AG08395 (cell line): ENCODE measurements at regions not wholly inside any gene's neighbourhood (a gene's known extent, or its start where the extent isn't known, plus 50 kb on each side); places are given as distances from the start of the nearest gene placed in this dataset.
"Not testable (repeated sequence)": the region's sequence is repeated elsewhere in the genome, so short reads cannot be mapped to it uniquely, and the experiment has no call there.

Experiments used
- DNase-seq: peaks from one replicate; pipeline ENCODE4 v3.0.0; 2012; ENCODE audit warnings: mixed read lengths, low spot score

DNA sequence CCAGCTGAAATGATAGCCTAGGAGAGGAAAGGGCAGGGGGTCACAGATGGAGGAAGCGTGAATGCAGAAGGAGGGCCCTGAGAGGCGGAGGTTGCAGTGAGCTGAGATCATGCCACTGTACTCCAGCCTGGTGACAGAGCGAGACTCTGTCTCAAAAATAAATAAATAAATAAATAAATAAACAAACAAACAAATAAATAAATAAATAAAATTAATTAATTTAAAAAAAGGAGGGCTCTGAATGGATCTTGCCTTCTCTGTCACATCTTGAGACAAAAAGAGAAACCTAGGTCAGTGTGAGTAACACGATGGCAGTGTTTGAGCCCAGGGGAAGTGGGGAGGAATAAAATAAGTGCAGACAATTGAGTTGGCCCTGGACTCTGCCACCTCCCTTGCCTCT lies 182.3 kb upstream of the DAAM1 start:
- DNase-seq = not testable (repeated sequence)

DNA sequence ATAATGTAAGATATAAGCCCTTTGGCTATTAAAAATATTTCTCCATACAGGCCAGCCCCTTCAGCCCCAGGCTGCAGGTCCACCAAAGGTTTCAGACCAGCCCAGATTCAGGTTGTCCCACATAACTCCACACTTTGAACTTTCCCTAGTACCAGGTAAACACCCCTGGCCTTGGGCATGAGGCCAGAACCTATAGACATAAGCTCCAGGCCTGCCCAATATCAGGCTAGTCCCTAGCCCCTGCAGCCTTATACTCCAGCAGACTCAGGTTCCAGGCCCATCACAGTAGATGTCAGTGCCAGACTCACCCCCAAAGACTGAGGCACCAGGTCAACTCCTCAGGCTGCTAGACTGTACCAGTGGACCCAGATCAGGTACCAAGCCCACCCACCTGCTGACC lies 178.5 kb upstream of the DAAM1 start:
- DNase-seq = no peak

- no peak for DNase-seq
Observed at GRCh38 chr14:59013672-59014298, 174.7 kb upstream of the DAAM1 start.

GRCh38 chr14:59015482-59015881 lies 173.0 kb upstream of the DAAM1 start:
- no peak for DNase-seq

DNA sequence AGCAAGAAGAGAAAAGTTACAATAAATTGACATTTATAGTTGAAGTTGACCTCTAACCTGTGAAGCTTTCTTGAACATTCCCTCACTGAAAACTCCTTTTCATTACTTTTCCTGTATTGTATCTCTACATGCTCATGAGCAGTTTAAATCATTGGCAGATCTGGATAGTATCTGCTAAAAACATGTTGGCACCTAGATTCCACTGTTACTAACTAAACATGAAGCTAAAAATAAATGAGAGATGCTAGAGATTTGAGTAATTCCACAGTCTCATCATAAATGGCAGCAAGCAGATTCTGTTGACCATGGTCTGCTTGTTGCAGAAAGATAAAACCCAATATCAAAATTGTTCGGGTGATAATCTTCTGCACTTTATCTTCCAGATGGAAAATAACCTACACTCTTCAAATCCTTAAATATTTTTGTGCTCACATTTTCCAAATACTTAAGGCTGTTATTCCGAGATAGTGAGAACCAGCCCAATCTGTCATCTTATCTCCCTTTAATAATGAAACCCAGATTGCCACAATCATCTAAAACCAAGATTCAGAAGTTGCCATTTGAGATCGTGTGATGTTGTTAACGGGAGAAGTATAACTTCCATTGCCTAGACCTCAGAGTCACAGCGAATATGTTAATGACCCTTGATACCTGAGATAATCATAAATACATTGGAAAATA lies 171.0 kb upstream of the DAAM1 start:
- DNase-seq = no peak

DNA sequence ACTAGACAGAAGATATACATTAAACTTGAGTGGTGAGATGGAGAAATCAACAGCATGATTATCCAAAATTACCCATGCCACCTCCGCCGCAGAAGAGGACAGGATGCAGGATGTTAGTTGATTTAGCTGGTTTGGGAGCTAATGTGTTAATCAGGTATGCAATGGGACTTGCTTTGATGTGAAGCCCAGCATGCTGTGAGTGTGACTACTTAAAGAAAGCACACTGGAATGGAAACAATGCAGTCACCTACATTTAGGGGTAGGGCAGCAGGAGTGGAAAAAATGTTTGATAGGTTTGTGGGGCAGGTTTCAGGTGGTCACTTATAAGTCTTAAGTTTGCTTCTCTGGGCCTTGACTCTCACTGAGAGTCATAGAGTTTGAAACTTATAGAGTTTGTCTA lies 170.0 kb upstream of the DAAM1 start:
- DNase-seq = no peak

DNA sequence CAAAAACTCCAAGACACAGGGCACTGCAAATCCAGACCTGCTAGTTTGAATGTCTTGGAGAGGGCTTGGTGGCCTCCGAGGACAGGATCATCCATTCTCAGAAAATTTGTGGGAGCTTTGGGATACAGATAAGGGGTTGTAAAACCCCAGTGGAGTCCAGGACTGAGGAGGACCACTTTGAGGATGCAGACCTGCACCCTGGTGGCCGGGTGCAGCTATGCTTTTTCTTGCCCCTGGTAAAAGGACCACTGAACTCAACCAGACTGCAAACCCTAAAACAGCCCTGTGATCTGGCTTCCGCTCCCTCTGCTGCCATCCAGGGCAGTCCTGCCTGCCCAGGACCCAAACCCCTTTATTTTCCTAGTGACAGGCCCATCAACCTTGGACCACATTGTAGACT lies 169.5 kb upstream of the DAAM1 start:
- DNase-seq = no peak

DNA sequence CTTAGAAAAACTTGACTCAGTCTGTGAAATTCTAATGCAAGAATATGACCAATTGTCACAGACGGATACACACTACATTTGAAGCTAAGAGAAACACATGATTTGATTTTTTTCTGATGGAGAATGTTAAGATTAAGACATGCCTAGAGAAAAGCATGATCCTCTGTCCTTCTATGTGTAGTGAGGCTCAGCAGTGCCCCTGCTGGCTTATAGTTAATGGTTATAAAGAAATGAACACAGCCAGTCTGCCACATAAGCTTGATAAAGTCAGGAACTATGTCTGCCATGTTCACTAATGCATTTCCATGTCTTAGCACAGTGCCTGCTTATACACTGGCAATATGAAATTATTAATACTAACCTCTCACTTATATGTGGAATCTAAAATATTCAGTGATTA lies 168.1 kb upstream of the DAAM1 start:
- DNase-seq = peak; percentile 16

DNA sequence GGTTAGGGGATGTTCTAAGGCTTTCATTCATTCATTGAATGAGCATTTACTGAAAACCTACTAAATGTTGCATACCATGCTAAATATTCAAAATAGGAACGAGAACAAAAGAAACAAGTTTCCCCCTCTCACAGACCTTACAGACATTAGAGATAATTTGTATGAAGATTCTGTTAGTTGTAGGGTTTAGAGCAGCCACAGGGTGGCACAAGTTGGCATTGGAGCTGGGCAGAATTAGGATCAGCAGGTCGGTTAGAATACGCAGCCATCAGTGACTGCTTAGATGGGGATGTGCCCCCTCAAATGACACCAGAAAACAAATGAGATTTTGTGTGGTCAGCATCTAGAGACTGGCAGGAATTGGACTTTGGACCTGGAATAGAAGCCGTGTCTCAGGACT lies 166.3 kb upstream of the DAAM1 start:
- DNase-seq = no peak

GRCh38 chr14:59026081-59026480 lies 162.4 kb upstream of the DAAM1 start:
- DNase-seq = no peak

DNA sequence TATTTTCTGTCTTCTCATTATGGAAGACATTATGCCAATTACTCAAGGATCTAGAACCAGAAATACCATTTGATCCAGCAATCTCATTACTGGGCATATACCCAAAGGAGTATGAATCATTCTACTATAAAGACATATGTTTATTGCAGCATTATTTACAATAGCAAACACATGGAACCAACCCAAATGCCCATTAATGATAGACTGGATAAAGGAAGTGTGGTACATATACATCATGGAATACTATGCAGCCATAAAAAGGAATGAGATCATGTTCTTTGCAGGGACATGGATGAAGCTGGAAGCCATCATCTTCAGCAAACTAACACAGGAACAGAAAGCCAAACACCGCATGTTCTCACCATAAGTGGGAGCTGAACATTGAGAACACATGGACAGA lies 161.8 kb upstream of the DAAM1 start:
- DNase-seq = not testable (repeated sequence)

GRCh38 chr14:59028476-59029202 lies 159.8 kb upstream of the DAAM1 start:
- peak; percentile 92 for DNase-seq

DNA sequence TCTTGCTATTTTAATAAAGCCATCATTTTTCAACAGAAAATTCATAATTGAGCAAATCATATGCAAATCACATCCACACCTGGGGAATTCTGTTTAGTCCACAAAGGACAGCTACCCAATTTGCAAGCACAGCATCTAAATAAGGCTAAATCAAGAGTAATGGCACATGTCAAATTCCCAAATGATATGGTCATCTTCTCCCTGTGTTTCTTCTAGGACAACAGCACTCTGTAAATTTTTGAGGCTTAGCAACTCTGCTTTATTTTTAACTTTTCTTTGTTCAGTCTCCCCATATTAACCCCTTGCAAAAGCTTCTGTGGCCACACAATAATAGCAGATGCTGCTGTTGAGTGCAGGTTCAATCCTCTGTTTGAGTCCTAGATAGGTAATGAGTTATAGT lies 155.6 kb upstream of the DAAM1 start:
- no peak for DNase-seq

DNA sequence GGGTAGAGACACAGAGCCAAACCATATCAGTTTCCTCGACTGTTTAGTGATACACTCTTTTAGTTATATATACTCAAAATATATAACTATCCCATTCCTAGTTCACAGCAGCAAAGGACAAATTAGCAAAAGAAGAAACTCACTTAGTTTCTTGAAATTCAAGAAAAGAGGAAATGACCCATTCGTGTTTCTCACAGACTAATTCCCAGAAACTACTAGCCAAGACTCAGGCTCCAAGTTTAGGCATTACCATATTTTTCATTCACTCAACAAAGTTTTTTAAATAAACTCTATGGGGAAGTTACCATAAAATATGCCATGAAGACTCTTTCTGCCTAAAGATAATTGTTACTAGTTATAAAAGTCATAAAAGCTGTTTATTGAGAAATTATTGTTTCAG lies 152.3 kb upstream of the DAAM1 start:
- DNase-seq = no peak

DNA sequence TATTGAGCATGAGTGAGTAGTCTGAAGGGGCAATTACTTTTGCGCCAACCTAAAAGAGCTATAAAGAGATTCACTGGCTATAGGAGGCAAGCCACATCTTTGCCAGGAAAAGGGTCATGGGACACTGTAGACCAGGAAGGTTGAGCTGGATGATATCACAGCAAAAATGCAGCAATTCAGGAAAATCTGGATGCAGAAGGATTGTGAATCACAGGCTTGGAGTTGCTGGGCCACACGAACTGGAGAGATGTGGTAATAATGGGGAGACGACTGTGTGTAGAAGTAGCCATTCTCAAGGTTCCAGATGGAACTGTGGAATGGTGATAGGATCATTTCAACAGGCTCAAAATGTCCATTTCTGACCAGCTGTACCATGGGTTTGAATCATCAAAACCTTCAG lies 151.4 kb upstream of the DAAM1 start:
- no peak for DNase-seq

GRCh38 chr14:59037620-59038019 lies 150.8 kb upstream of the DAAM1 start:
- DNase-seq = no peak

GRCh38 chr14:59038746-59039145 lies 149.7 kb upstream of the DAAM1 start:
- no peak for DNase-seq

GRCh38 chr14:59041308-59041707 lies 147.2 kb upstream of the DAAM1 start:
- DNase-seq = no peak

DNA sequence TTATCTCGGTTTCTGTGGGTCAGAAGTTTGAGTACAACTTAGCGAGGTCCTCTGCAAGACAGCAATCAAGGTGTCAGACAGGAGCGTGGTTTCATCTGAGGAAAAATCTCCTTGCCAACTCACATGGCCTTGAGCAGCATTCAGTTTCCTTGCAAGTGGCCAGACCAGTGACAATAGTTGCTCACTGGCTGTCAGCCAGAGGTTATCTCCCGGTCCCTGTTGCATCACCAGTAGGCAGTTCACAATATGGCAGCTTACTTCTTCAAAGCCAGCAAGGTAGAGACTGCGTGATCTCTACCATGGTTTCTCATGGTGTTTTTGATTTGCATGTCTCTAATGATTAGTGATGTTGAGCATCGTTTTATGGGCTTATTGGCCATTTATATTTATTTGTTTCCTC lies 143.8 kb upstream of the DAAM1 start:
- DNase-seq = no peak

DNA sequence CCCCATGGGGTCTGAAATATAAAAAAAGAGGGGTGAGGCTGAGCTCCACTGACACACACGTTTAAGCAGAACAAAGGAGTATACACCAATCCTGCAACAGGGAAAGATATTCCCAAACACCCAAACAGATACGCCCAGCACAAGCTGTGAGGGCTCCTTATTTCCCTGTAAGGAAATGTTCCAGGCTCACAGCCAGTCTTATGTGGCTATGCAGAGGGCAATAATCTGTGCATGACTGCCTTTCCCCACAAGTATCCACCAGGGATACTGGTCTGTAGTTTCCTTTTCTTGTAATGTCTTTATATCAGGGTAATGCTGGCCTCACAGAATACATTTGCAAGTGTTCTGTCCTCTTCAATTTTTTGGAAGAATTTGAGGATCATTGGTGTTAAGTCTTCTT lies 141.7 kb upstream of the DAAM1 start:
- no peak for DNase-seq

DNA sequence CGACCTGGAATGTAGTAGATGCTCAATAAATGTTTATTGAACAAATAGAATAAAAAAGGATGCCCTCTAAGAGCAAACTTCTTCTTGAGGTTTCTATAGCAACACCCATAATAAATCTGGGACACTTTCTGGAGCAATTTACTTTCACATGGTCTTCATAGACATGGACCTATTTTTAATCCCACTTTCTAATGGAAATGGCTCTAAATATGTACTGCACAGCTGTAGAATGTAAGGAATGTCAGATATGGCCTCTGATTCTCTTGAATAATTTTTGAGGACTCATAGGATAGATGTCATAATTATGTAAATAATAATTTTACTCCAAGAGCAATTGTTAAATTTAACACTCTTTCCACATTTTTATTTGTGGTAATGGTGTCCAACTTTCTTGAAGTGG lies 133.5 kb upstream of the DAAM1 start:
- DNase-seq = no peak

DNA sequence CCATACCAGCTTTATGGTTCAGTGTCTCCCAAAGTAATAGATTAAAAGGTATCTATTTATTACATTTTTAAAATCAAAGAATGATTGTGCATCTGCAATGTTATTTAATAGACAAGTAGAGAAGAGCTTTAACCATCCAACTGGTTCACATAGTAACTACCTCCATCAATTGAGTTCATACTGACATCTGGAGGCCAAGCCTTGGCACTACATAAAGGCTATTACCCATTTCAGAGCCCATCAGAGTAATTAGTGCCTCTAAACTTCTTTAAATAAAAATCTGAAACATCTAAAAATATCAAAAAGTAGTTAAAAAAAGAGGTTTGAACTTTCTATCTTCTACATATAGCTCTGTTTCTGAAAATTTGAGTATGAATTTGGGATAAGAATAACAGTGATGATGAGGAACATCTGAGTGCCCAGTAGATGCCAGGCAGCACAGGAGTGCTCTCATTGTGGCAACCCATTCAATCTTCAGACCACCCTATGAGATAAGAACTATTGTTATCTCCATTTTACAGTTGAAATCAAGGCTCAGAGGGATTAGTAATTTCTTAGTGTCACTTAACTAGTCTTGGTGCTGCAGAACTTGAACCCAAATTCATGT lies 132.9 kb upstream of the DAAM1 start:
- DNase-seq = peak; percentile 78

DNA sequence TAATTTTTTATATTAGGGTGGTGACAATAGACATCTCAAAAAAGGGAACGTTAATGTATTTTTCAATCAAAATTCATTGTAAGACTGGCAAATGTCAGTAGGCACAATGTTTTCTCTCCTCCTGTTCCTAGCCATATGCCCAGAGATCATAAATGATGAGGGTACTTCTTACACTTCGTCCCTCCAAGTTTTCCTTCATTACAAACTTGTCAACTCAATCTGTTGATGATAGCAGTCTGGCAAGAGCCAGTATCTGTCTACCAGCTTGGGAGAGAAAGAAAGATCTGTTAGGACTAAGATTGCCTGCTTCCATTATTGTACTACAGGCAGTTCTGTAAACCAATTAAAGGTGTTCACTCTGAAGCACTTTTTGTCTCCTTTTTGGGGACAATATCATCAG lies 130.9 kb upstream of the DAAM1 start:
- DNase-seq = no peak
